A549 (cell line): ENCODE measurements at regions not wholly inside any gene's neighbourhood (a gene's known extent, or its start where the extent isn't known, plus 50 kb on each side); places are given as distances from the start of the nearest gene placed in this dataset.

Experiments
- ATAC-seq, 2 experiments: fragments of 200-7000 bp in 1 of 2; fragments of >200 bp in 1 of 2; cut with Nextera tagmentation in 1 of 2; cut with Tn5 transposase in 1 of 2; 3 replicates each; pipeline versions ENCODE4 v1.8.0 to v1.9.1; 2018 to 2020; ENCODE audit warnings: mild to moderate bottlenecking in 1 of 2, moderate library complexity in 1 of 2
- CTCF ChIA-PET: fragments of 300-600 bp; sonication (Branson Sonifier 250); formaldehyde crosslinking; extraction: SDS; loops from one replicate; lab custom pipeline; 2021; ENCODE audit warnings: antibody characterized with exemption, inconsistent platforms; lab: Yijun Ruan, JAX
- POLR2A ChIA-PET: fragments of 350-600 bp; formaldehyde crosslinking; extraction: SDS; loops from one replicate; lab custom pipeline; 2021; ENCODE audit warnings: antibody characterized with exemption, inconsistent platforms; lab: Yijun Ruan, JAX
- DNase-seq, 2 experiments: peaks; one replicate each; pipeline versions ENCODE4 v3.0.0 to v3.0.0-alpha.2; 2011 to 2016; ENCODE audit warnings: low read depth in 1 of 2, low spot score in 1 of 2
- FAIRE-seq: peaks from 2 replicates; lab custom pipeline; 2011; peaks lifted over from hg19 to GRCh38; lab: Jason Lieb, UNC
- H3K27ac ChIP-seq, 2 experiments: fragments of >200 bp; sonication (Bioruptor Twin); formaldehyde crosslinking; 3 replicates each; pipeline ENCODE4 v1.5.1; 2016 to 2017
- H3K4me1 ChIP-seq: fragments of >200 bp; sonication (Bioruptor Twin); formaldehyde crosslinking; 3 replicates; pipeline ENCODE4 v1.6.1; 2016
- H3K4me2 ChIP-seq: fragments of >200 bp; sonication (Bioruptor Twin); formaldehyde crosslinking; 3 replicates; pipeline ENCODE4 v1.6.1; 2016
- H3K4me3 ChIP-seq: fragments of >200 bp; sonication (Bioruptor Twin); formaldehyde crosslinking; 3 replicates; pipeline ENCODE4 v1.5.1; 2016
- H3K9me3 ChIP-seq: fragments of >200 bp; sonication (Bioruptor Twin); formaldehyde crosslinking; 3 replicates; pipeline ENCODE4 v1.6.1; 2016
- E2F6 ChIP-seq: IDR thresholded peaks from 2 replicates; pipeline ENCODE4 v1.6.1; 2012; ENCODE audit warnings: low read depth, borderline replicate concordance
- ESRRA ChIP-seq: fragments of 150-350 bp; IDR thresholded peaks from 2 replicates; pipeline ENCODE4 v1.6.1; 2014; ENCODE audit warnings: mild to moderate bottlenecking, low read length, borderline replicate concordance
- FOSB ChIP-seq: fragments of 250-450 bp; sonication (Bioruptor Pico); IDR thresholded peaks from 2 replicates; pipeline ENCODE4 v1.5.0; 2020; ENCODE audit warnings: mild to moderate bottlenecking, moderate library complexity
- FOSL2 ChIP-seq, 2 experiments: fragments of 450-650 bp in 1 of 2; fragments of >200 bp in 1 of 2; sonication (Bioruptor Twin) in 1 of 2; formaldehyde crosslinking; IDR thresholded peaks; 2 replicates each; pipeline versions ENCODE4 v1.5.0 to v1.6.1; 2016 to 2020; ENCODE audit warnings: mild to moderate bottlenecking in 1 of 2, moderate library complexity in 1 of 2
- KDM1A ChIP-seq: fragments of 200-600 bp; sonication (generic); IDR thresholded peaks from 2 replicates; pipeline ENCODE4 v1.6.1; 2016; ENCODE audit warnings: low read depth, mild to moderate bottlenecking
- NPAS2 ChIP-seq: fragments of 250-450 bp; sonication (Bioruptor Pico); IDR thresholded peaks from 2 replicates; pipeline ENCODE4 v1.8.0; 2022; ENCODE audit warnings: mild to moderate bottlenecking, moderate library complexity, borderline replicate concordance
- NR3C1 ChIP-seq: fragments of >200 bp; sonication (Bioruptor Twin); formaldehyde crosslinking; IDR thresholded peaks from 3 replicates; pipeline ENCODE4 v1.6.1; 2017
- PBX3 ChIP-seq: IDR thresholded peaks from 2 replicates; pipeline ENCODE4 v1.6.1; 2012
- PHF8 ChIP-seq: fragments of 200-600 bp; sonication (generic); IDR thresholded peaks from 2 replicates; pipeline ENCODE4 v1.6.1; 2016; ENCODE audit warnings: low read depth, mild to moderate bottlenecking, antibody characterized with exemption, moderate library complexity, borderline replicate concordance
- POLR2A ChIP-seq: IDR thresholded peaks from 2 replicates; pipeline ENCODE4 v1.6.1; 2012; ENCODE audit warnings: mild to moderate bottlenecking, low read length
- ZSCAN20 ChIP-seq: fragments of 250-450 bp; sonication (Bioruptor Pico); IDR thresholded peaks from 2 replicates; pipeline ENCODE4 v1.8.0; 2022; ENCODE audit warnings: mild to moderate bottlenecking, moderate library complexity
- WGBS: methylation state at CpG from one replicate; pipeline ENCODE4 v1.1.6; 2017; ENCODE audit errors: missing lambda C conversion rate; 5-methylcytosine and 5-hydroxymethylcytosine counted together
- TF ChIP-seq, protein P1 (sequence below): fragments of >200 bp; sonication (Bioruptor Twin); formaldehyde crosslinking; IDR thresholded peaks from 3 replicates; pipeline ENCODE4 v1.6.1; 2016
- TF ChIP-seq, protein P2 (sequence below): fragments of 250-450 bp; sonication (Bioruptor Pico); IDR thresholded peaks from 2 replicates; pipeline ENCODE4 v1.5.0; 2021; ENCODE audit warnings: mild to moderate bottlenecking, moderate library complexity, borderline replicate concordance
- TF ChIP-seq, protein P3 (sequence below): fragments of 200-600 bp; sonication (generic); IDR thresholded peaks from 2 replicates; pipeline ENCODE4 v1.6.1; 2016; ENCODE audit warnings: antibody characterized with exemption, mild to moderate bottlenecking, moderate library complexity

GRCh38 chr5:164233791-164234190, 728.4 kb downstream of the MAT2B start:
- WGBS: 2% methylated on average over 2 of the region's 2 CpGs
- Histone ChIP-seq H3K4me2 (no peak overlapping the region), H3K4me1 (no peaks in the 10 kb centered on the region), H3K4me3 (no peak overlapping the region), H3K27ac (no peak overlapping the region), H3K9me3 (no peaks in the 10 kb centered on the region)
- CTCF ChIA-PET: no interaction called here
- DNase-seq: no peak
- FAIRE-seq: no peak
- TF ChIP-seq ESRRA: no peak
- TF ChIP-seq E2F6: no peak
- TF ChIP-seq FOSB (CRISPR knock-in tag): no peak
- no peak for TF ChIP-seq NPAS2 (CRISPR knock-in tag)
- no peak for TF ChIP-seq KDM1A
- TF ChIP-seq, protein P1, sequence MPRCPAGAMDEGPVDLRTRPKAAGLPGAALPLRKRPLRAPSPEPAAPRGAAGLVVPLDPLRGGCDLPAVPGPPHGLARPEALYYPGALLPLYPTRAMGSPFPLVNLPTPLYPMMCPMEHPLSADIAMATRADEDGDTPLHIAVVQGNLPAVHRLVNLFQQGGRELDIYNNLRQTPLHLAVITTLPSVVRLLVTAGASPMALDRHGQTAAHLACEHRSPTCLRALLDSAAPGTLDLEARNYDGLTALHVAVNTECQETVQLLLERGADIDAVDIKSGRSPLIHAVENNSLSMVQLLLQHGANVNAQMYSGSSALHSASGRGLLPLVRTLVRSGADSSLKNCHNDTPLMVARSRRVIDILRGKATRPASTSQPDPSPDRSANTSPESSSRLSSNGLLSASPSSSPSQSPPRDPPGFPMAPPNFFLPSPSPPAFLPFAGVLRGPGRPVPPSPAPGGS: no peak
- TF ChIP-seq POLR2A: no peak
- ATAC-seq: no peak
- POLR2A ChIA-PET: no interaction called here

DNA sequence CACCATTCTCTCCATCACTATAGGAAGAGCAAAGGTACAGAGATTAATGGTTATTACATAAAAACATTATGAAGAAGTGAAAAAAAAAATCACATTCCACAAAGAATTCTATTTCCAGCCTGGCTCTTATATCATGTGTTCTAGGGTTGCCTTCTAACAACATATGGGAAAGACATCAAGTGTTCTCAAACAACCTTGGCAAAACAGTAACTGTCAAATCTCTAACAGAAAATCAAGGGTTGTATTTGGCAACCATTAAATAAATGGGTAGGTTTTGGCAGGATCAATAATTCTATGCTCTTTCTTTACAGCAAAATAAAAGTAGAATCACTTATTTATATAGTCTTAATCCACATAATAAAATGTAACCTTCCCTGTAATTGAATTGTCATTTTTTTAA, 728.9 kb downstream of the MAT2B start:
- Histone ChIP-seq H3K4me3 (no peak overlapping the region), H3K4me1 (no peaks in the 10 kb centered on the region), H3K9me3 (no peaks in the 10 kb centered on the region), H3K27ac (no peak overlapping the region), H3K4me2 (no peak overlapping the region)
- FAIRE-seq: no peak
- ATAC-seq: no peak
- CTCF ChIA-PET: no interaction called here
- TF ChIP-seq ZSCAN20 (CRISPR knock-in tag) (no peak), KDM1A (no peak)
- TF ChIP-seq, protein P2, sequence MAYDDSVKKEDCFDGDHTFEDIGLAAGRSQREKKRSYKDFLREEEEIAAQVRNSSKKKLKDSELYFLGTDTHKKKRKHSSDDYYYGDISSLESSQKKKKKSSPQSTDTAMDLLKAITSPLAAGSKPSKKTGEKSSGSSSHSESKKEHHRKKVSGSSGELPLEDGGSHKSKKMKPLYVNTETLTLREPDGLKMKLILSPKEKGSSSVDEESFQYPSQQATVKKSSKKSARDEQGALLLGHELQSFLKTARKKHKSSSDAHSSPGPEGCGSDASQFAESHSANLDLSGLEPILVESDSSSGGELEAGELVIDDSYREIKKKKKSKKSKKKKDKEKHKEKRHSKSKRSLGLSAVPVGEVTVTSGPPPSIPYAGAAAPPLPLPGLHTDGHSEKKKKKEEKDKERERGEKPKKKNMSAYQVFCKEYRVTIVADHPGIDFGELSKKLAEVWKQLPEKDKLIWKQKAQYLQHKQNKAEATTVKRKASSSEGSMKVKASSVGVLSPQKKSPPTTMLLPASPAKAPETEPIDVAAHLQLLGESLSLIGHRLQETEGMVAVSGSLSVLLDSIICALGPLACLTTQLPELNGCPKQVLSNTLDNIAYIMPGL (CRISPR knock-in tag): no peak
- TF ChIP-seq, protein P3, sequence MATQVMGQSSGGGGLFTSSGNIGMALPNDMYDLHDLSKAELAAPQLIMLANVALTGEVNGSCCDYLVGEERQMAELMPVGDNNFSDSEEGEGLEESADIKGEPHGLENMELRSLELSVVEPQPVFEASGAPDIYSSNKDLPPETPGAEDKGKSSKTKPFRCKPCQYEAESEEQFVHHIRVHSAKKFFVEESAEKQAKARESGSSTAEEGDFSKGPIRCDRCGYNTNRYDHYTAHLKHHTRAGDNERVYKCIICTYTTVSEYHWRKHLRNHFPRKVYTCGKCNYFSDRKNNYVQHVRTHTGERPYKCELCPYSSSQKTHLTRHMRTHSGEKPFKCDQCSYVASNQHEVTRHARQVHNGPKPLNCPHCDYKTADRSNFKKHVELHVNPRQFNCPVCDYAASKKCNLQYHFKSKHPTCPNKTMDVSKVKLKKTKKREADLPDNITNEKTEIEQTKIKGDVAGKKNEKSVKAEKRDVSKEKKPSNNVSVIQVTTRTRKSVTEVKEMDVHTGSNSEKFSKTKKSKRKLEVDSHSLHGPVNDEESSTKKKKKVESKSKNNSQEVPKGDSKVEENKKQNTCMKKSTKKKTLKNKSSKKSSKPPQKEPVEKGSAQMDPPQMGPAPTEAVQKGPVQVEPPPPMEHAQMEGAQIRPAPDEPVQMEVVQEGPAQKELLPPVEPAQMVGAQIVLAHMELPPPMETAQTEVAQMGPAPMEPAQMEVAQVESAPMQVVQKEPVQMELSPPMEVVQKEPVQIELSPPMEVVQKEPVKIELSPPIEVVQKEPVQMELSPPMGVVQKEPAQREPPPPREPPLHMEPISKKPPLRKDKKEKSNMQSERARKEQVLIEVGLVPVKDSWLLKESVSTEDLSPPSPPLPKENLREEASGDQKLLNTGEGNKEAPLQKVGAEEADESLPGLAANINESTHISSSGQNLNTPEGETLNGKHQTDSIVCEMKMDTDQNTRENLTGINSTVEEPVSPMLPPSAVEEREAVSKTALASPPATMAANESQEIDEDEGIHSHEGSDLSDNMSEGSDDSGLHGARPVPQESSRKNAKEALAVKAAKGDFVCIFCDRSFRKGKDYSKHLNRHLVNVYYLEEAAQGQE: no peak
- DNase-seq: no peak
- POLR2A ChIA-PET: no interaction called here

DNA sequence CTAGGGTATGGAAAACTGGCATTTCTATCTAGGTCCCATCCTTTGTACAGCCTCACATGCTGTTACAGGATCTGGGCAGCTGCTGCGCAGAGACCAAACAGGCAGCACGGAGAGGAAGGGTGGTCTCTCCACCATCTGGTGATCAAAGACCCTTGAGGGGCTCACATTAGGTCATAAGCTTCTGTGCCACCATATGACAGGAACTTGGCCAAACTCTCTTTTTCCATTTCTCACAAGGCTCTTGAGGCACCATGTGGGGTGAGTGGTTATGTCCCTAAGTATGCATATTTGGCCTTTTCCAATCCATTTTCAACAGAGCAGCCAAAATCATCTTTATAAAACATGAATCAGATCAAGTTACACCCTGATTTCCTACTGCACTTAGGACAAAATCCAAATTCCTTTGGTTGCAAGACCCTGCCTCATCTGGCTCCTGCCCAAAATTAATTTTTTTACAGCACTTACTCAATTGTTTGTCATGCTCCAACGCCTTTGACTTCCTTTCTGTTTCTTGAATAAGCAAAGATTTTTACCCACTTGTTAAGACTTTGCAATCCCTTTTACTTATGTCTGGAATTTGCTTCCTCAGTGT, 730.0 kb downstream of the MAT2B start:
- FAIRE-seq (no peak), ATAC-seq (no peak), DNase-seq (no peak)
- no peak overlapping the region for H3K27ac ChIP-seq
- ChIA-PET POLR2A (no interaction called here), CTCF (no interaction called here)
- H3K4me1 ChIP-seq: no peaks in the 10 kb centered on the region
- 8% methylated on average over 3 of the region's 3 CpGs for WGBS
- H3K9me3 ChIP-seq: no peaks in the 10 kb centered on the region
- no peak overlapping the region for H3K4me3 ChIP-seq
- TF ChIP-seq ESRRA (no peak), PHF8 (no peak), NR3C1 (no peak), FOSL2 (IDR thresholded peaks at IDR 0.05) (no peak), FOSL2 (CRISPR knock-in tag; IDR thresholded peaks at IDR 0.05) (no peak), PBX3 (no peak)
- no peak overlapping the region for H3K4me2 ChIP-seq
